Neural cell (in vitro differentiated cells): ENCODE measurements at regions not wholly inside any gene's neighbourhood (a gene's known extent, or its start where the extent isn't known, plus 50 kb on each side); places are given as distances from the start of the nearest gene placed in this dataset.

Experiments
- H2AFZ ChIP-seq: fragments of 200-600, 300-800 bp; sonication (generic), shearing (Covaris generic); 2 replicates; pipeline ENCODE4 v1.6.0; 2014; ENCODE audit warnings: low read depth, mild to moderate bottlenecking, antibody characterized with exemption, low read length, moderate library complexity
- H3F3A ChIP-seq: fragments of 200-600 bp; shearing (Covaris generic); 2 replicates; pipeline ENCODE4 v1.6.1; 2016; ENCODE audit warnings: mild to moderate bottlenecking, moderate library complexity, mixed read lengths, antibody characterized with exemption, low read length; ENCODE audit not compliant: insufficient read depth, poor library complexity, severe bottlenecking
- H3K27ac ChIP-seq: fragments of 200-600, 300-800 bp; sonication (generic), shearing (Covaris generic); 2 replicates; pipeline ENCODE4 v1.5.1; 2014; ENCODE audit warnings: mild to moderate bottlenecking, low read length, moderate library complexity
- H3K27me3 ChIP-seq: fragments of 300-800, 200-600 bp; sonication (generic), shearing (Covaris generic); 2 replicates; pipeline ENCODE4 v1.6.0; 2014; ENCODE audit warnings: mild to moderate bottlenecking, low read depth, low read length, moderate library complexity; ENCODE audit not compliant: insufficient read depth
- H3K36me3 ChIP-seq: fragments of 300-800, 200-600 bp; sonication (generic), shearing (Covaris generic); 2 replicates; pipeline ENCODE4 v1.5.1; 2014; ENCODE audit warnings: mild to moderate bottlenecking, antibody characterized with exemption, low read length, moderate library complexity; ENCODE audit not compliant: insufficient read depth
- H3K4me2 ChIP-seq: fragments of 300-800, 200-600 bp; sonication (generic), shearing (Covaris generic); 2 replicates; pipeline ENCODE4 v1.6.0; 2014; ENCODE audit warnings: mild to moderate bottlenecking, low read length
- H3K4me3 ChIP-seq: fragments of 300-800, 200-600 bp; sonication (generic), shearing (Covaris generic); 2 replicates; pipeline ENCODE4 v1.5.1; 2014; ENCODE audit warnings: mild to moderate bottlenecking, low read length, moderate library complexity
- H3K79me2 ChIP-seq: fragments of 200-600 bp; shearing (Covaris generic); replicated peaks from 2 replicates; pipeline ENCODE4 v1.6.0; 2014; ENCODE audit warnings: mild to moderate bottlenecking, low read length, moderate library complexity; ENCODE audit not compliant: insufficient read depth
- H3K9ac ChIP-seq: fragments of 300-800, 200-600 bp; sonication (generic), shearing (Covaris generic); 2 replicates; pipeline ENCODE4 v1.6.1; 2016; ENCODE audit warnings: mild to moderate bottlenecking, low read length, mixed read lengths
- H3K9me2 ChIP-seq: fragments of 200-600 bp; shearing (Covaris generic); 2 replicates; pipeline ENCODE4 v1.6.1; 2016; ENCODE audit warnings: mild to moderate bottlenecking, low read length, mixed read lengths; ENCODE audit not compliant: insufficient read depth
- H3K9me3 ChIP-seq: fragments of 200-600, 300-800 bp; sonication (generic), shearing (Covaris generic); 2 replicates; pipeline ENCODE4 v1.6.1; 2016; ENCODE audit warnings: mild to moderate bottlenecking, mixed run types, low read length, moderate library complexity, mixed read lengths
- H4K20me1 ChIP-seq: fragments of 200-600 bp; shearing (Covaris generic); 2 replicates; pipeline ENCODE4 v1.6.1; 2016; ENCODE audit warnings: mild to moderate bottlenecking, mixed run types; ENCODE audit not compliant: insufficient read depth
- EP300 ChIP-seq: fragments of 450-650 bp; conservative IDR thresholded peaks from 2 replicates; pipeline ENCODE4 v1.6.1; 2014; ENCODE audit warnings: antibody characterized with exemption, mild to moderate bottlenecking, moderate library complexity; ENCODE audit not compliant: poor library complexity, severe bottlenecking
- EZH2 ChIP-seq: fragments of 200-600, 300-800 bp; shearing (Covaris generic), sonication (generic); IDR thresholded peaks from 2 replicates; pipeline ENCODE4 v1.6.1; 2014; ENCODE audit warnings: antibody characterized with exemption, low read length, borderline replicate concordance, mild to moderate bottlenecking; ENCODE audit not compliant: insufficient read depth, poor library complexity, severe bottlenecking
- MXI1 ChIP-seq: fragments of 450-650 bp; conservative IDR thresholded peaks from 2 replicates; pipeline ENCODE4 v1.6.1; 2014; ENCODE audit warnings: antibody characterized with exemption, mild to moderate bottlenecking; ENCODE audit not compliant: poor library complexity, severe bottlenecking
- POLR2AphosphoS5 ChIP-seq: IDR thresholded peaks from 2 replicates; pipeline ENCODE4 v1.6.1; 2012
- RAD21 ChIP-seq: fragments of 450-650 bp; conservative IDR thresholded peaks from 2 replicates; pipeline ENCODE4 v1.6.1; 2014; ENCODE audit warnings: antibody characterized with exemption, mild to moderate bottlenecking, moderate library complexity
- REST ChIP-seq: IDR thresholded peaks from 2 replicates; pipeline ENCODE4 v1.6.1; 2012; ENCODE audit warnings: borderline replicate concordance
- SMC3 ChIP-seq: fragments of 450-650 bp; conservative IDR thresholded peaks from 2 replicates; pipeline ENCODE4 v1.6.1; 2014; ENCODE audit warnings: antibody characterized with exemption, mild to moderate bottlenecking, moderate library complexity; ENCODE audit not compliant: poor library complexity
- TAF1 ChIP-seq: IDR thresholded peaks from 2 replicates; pipeline ENCODE4 v1.6.1; 2012; ENCODE audit warnings: low read depth
- TF ChIP-seq, protein P1 (sequence below): fragments of 450-650 bp; IDR thresholded peaks from 2 replicates; pipeline ENCODE4 v1.5.1; 2014; ENCODE audit warnings: antibody characterized with exemption, mild to moderate bottlenecking, moderate library complexity; ENCODE audit not compliant: poor library complexity, severe bottlenecking

DNA sequence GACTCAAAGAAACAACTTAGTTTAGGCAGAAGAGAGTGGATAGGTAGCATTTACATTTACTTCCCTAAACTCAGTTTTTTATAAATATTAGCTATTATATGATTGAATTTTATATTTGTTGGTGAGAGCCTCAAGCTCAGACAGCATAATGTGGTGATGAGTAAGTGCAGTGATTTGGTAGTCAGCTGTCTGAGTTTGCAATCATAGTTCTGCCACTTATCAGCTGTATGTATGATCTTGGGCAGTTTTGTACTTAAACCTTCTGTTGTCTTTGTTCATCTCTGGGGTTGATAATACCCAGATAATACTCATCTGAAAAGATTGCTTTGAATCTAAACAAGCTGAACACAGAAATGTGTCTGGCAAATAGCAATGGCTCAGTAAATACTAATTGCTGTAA, 108.8 kb downstream of the ANXA1 start:
- Histone ChIP-seq H3K4me2 (no peak overlapping the region), H3K4me3 (no peak overlapping the region), H3K9ac (no peak overlapping the region), H3K79me2 (no peaks in the 10 kb centered on the region), H3K9me3 (no peaks in the 10 kb centered on the region), H4K20me1 (no peaks in the 10 kb centered on the region), H3K36me3 (no peaks in the 10 kb centered on the region), H2AFZ (no peak overlapping the region), H3K27me3 (no peaks in the 10 kb centered on the region), H3K9me2 (no peaks in the 10 kb centered on the region), H3K27ac (no peak overlapping the region), H3F3A (no peaks in the 10 kb centered on the region)
- no peak for TF ChIP-seq POLR2AphosphoS5
- no peak for TF ChIP-seq EP300
- TF ChIP-seq RAD21: no peak
- no peak for TF ChIP-seq TAF1
- TF ChIP-seq SMC3: no peak
- TF ChIP-seq, protein P1, sequence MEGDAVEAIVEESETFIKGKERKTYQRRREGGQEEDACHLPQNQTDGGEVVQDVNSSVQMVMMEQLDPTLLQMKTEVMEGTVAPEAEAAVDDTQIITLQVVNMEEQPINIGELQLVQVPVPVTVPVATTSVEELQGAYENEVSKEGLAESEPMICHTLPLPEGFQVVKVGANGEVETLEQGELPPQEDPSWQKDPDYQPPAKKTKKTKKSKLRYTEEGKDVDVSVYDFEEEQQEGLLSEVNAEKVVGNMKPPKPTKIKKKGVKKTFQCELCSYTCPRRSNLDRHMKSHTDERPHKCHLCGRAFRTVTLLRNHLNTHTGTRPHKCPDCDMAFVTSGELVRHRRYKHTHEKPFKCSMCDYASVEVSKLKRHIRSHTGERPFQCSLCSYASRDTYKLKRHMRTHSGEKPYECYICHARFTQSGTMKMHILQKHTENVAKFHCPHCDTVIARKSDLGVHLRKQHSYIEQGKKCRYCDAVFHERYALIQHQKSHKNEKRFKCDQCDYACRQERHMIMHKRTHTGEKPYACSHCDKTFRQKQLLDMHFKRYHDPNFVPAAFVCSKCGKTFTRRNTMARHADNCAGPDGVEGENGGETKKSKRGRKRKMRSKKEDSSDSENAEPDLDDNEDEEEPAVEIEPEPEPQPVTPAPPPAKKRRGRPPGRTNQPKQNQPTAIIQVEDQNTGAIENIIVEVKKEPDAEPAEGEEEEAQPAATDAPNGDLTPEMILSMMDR: no peak
- TF ChIP-seq REST: no peak
- no peak for TF ChIP-seq EZH2
- no peak for TF ChIP-seq MXI1

GRCh38 chr9:73264631-73265030, 113.0 kb downstream of the ANXA1 start:
- H3K36me3 ChIP-seq: no peaks in the 10 kb centered on the region
- TF ChIP-seq RAD21: no peak
- TF ChIP-seq EP300: no peak
- TF ChIP-seq MXI1: no peak
- no peak for TF ChIP-seq EZH2
- no peak for TF ChIP-seq SMC3
- TF ChIP-seq POLR2AphosphoS5: no peak
- TF ChIP-seq TAF1: no peak
- H3K27ac ChIP-seq: no peak overlapping the region

More at GRCh38 chr9:73264631-73265030, 113.0 kb downstream of the ANXA1 start:
- H3K9me3 ChIP-seq: no peaks in the 10 kb centered on the region
- no peaks in the 10 kb centered on the region for H3K79me2 ChIP-seq
- H3K4me2 ChIP-seq: no peak overlapping the region
- no peak overlapping the region for H3K9ac ChIP-seq
- H3K4me3 ChIP-seq: no peak overlapping the region
- no peaks in the 10 kb centered on the region for H3F3A ChIP-seq
- H2AFZ ChIP-seq: no peak overlapping the region
- no peaks in the 10 kb centered on the region for H3K9me2 ChIP-seq
- H3K27me3 ChIP-seq: no peaks in the 10 kb centered on the region
- no peaks in the 10 kb centered on the region for H4K20me1 ChIP-seq
